ENCODE measurements at regions not wholly inside any gene's neighbourhood (a gene's known extent, or its start where the extent isn't known, plus 50 kb on each side); places are given as distances from the start of the nearest gene placed in this dataset.

DNA sequence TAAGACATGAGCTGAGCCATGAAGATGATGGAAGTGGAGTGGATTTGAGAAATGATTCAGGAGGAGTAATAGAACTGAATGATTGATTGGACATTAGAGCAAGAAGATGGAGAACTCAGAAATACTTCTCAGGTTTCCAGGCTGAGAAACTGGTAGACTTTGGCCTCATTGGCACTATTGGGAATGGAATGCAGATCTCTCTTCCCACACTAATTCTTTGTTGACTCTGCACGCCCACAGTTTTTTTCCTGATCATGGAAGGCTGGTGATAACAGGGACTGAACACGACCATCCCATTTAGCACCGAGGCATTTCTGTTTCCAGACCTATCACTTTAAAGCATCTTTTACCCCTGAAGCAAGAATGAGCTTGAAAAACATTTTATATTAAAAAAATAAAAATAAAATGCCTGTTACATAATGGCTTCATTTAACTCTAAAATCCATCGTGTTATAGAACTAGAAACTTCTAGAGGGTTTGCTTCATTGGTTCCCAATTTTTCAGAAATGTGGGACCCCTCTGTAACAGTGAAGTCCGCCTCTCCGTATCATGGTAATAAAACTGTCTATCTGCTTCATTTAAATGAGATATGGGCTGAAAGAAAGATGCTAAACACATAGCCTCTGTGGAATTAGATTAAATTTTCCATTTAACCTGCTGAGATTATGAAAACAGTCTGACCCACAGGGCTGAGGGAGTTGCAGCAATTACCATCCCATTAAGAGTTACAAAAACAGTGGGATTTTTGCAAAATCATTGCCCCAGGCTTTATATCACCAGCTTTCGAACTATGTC is 562.0 kb upstream of the CFAP20DC start:
- H3K4me1 ChIP-seq (ENCODE audit: control insufficient read depth, insufficient read depth, low read length): peaks cover 8% of the 10 kb centered on the region
- DNase-seq: no peak
- whole genome bisulfite sequencing (ENCODE audit: insufficient coverage): no CpG with 5 or more reads among the region's 7 CpGs
- no peaks in the 10 kb centered on the region for H3K9me3 ChIP-seq (replicated peaks; ENCODE audit: control insufficient read depth, low read depth, low read length)
- H3K36me3 ChIP-seq (ENCODE audit: control insufficient read depth, insufficient read depth, low read length): no peaks in the 10 kb centered on the region
- no peaks in the 10 kb centered on the region for H3K27me3 ChIP-seq (ENCODE audit: control insufficient read depth, insufficient read depth, low read length)
- no peak overlapping the region for H3K4me3 ChIP-seq (ENCODE audit: low read length)
- no peak overlapping the region for H3K27ac ChIP-seq (ENCODE audit: low read length)

DNA sequence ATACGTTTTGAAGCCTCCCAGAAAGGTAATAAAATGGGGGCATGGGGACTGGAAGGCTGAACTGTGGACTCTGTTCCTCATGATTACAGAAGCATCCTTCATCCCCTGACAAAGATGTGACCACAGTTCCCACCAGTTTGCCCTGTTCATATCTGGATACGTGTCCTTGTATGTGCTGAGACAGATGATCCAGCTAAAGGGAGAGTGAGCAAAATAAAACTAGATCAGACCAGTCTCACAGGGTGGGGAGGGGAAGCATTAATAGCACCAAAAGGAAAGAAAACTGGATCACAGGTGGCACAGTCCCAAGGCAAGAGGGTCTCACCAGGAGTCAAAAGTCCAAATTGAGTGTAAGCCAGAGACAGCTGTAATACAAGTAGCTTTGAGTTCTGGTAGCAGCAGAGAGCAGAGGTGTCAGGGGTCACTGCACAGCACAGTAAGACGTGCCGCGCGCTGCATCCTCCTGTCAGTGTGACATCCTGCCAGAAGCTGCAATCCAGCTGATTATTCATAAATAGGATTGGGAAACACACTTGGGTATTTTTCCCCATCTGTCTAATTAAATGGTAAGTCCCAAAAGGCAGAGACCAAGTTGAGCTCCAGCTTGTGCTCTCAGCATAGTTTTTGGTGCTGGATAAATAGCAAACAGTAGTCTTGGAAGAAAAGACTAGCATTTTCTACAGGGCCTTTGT is 560.0 kb upstream of the CFAP20DC start:
- peak; percentile 67 for DNase-seq
- H3K27ac ChIP-seq (ENCODE audit: low read length): peak overlapping the region; percentile 31
- 20% methylated on average over 3 of the region's 6 CpGs for whole genome bisulfite sequencing (ENCODE audit: insufficient coverage)

DNA sequence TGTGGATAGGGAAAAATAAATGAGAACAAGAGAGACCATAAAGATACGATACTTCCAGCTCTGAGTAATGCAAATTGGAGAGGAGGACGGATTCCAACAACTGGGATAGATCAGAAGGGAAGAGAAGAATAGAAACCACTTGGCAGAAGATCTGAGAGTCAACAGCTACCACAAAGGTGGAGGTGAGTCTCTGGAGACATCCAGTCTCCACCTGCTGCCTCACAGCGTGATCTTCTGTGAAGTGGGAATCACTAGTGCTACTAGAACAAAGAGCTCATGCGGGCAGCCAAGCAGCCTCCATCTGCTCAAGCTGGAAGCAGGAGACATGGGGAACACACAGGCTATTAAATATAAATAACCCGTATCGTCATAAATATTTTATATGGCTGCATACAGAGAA is 558.5 kb upstream of the CFAP20DC start:
- no peak for DNase-seq
- Histone ChIP-seq H3K27ac (ENCODE audit: low read length) (no peak overlapping the region), H3K4me1 (ENCODE audit: control insufficient read depth, insufficient read depth, low read length) (peaks cover 14% of the 10 kb centered on the region), H3K36me3 (ENCODE audit: control insufficient read depth, insufficient read depth, low read length) (no peaks in the 10 kb centered on the region), H3K4me3 (ENCODE audit: low read length) (no peak overlapping the region), H3K9me3 (replicated peaks; ENCODE audit: control insufficient read depth, low read depth, low read length) (no peaks in the 10 kb centered on the region), H3K27me3 (ENCODE audit: control insufficient read depth, insufficient read depth, low read length) (no peaks in the 10 kb centered on the region)
- no CpG with 5 or more reads among the region's 6 CpGs for WGBS (ENCODE audit: insufficient coverage)

More for the DNA sequence above, 560.0 kb upstream of the CFAP20DC start:
- Histone ChIP-seq H3K27me3 (ENCODE audit: control insufficient read depth, insufficient read depth, low read length) (no peaks in the 10 kb centered on the region), H3K4me3 (ENCODE audit: low read length) (no peak overlapping the region), H3K36me3 (ENCODE audit: control insufficient read depth, insufficient read depth, low read length) (no peaks in the 10 kb centered on the region), H3K9me3 (replicated peaks; ENCODE audit: control insufficient read depth, low read depth, low read length) (no peaks in the 10 kb centered on the region), H3K4me1 (ENCODE audit: control insufficient read depth, insufficient read depth, low read length) (peaks cover 14% of the 10 kb centered on the region)

DNA sequence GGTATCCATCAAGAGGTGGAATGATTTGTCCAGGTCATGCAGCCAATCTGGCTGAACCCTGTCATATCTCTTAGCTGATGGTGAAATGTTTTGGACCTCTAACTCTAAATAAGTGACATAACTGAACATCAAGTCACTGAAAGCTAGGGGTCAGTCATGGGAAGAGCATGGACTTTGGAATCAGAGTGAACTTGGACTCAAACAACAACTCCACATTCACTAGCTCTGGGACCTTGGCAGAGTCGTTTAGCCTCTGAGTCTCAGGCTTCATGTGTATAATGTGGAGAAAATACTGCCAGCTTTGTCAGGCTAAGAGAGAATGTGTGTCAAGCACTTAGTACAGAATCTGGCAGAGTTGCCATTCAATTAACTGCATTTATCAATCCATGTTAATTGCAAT is 557.8 kb upstream of the CFAP20DC start:
- DNase-seq: peak; percentile 62
- no peak overlapping the region for H3K27ac ChIP-seq (ENCODE audit: low read length)
- no peaks in the 10 kb centered on the region for H3K36me3 ChIP-seq (ENCODE audit: control insufficient read depth, insufficient read depth, low read length)
- no CpG with 5 or more reads among the region's 1 CpG for WGBS (ENCODE audit: insufficient coverage)
- H3K4me3 ChIP-seq (ENCODE audit: low read length): no peak overlapping the region
- no peaks in the 10 kb centered on the region for H3K27me3 ChIP-seq (ENCODE audit: control insufficient read depth, insufficient read depth, low read length)
- peaks cover 14% of the 10 kb centered on the region for H3K4me1 ChIP-seq (ENCODE audit: control insufficient read depth, insufficient read depth, low read length)
- H3K9me3 ChIP-seq (replicated peaks; ENCODE audit: control insufficient read depth, low read depth, low read length): no peaks in the 10 kb centered on the region

DNA sequence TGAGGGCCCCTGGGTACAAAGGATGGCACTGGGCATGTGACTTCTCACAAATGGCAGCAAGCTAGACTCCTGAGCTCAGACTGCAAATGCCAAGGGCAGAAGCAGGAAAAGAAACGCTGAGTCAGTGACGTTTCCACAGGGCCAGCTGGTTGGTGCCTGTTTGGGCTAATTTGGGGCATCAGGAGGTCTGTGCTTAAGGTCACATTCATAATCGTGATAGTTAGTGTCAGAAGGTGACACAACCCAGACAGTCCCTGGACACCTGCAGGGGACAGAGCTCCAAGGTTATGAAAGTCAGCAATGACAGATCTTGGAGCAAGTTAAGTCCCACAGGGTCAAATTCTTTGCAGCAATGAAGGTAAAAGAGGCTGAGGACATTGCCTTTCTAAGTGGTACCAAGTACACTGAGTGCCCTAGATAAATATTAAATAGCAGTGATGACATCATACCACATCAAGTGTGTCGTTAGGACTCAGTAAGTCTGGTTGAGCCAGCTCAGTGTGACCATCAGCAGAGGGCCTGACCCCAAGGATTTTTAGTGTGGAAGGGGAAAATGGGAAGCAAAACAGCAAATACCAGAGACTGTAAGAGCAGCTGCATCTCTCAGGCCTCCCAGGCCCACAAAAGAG is 556.9 kb upstream of the CFAP20DC start:
- no peaks in the 10 kb centered on the region for H3K36me3 ChIP-seq (ENCODE audit: control insufficient read depth, insufficient read depth, low read length)
- no peaks in the 10 kb centered on the region for H3K27me3 ChIP-seq (ENCODE audit: control insufficient read depth, insufficient read depth, low read length)
- H3K4me1 ChIP-seq (ENCODE audit: control insufficient read depth, insufficient read depth, low read length): peaks cover 14% of the 10 kb centered on the region
- H3K4me3 ChIP-seq (ENCODE audit: low read length): no peak overlapping the region
- 47% methylated on average over 2 of the region's 4 CpGs for WGBS (ENCODE audit: insufficient coverage)
- DNase-seq: no peak
- H3K9me3 ChIP-seq (replicated peaks; ENCODE audit: control insufficient read depth, low read depth, low read length): no peaks in the 10 kb centered on the region
- no peak overlapping the region for H3K27ac ChIP-seq (ENCODE audit: low read length)

DNA sequence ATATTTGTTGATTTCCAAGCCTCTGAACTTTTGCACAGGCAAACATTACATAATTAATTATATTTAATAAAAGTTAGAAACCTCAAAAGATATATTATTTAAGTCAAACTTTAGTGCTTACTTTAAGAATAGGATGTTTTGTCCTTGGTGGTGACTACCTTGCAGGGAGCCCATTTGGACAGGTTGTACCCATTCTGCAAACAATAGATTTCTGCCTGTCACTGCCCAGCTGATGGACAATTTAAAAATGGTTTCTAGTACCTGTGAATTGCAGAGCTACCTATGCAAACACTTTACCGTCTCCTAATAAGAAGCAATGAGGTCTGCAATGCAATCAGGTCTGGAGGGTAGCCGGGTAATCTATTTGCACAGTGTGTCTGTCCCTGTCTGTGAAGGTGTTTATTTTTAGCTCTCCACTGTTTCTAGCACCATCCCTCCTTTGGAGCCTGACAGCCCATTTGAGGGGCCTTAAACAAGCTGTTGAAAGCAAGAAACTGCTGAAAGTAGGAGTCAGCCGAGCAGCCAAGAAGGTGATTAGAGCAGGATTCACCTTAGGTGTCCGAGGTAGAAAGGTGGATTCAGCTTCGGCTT is 556.2 kb upstream of the CFAP20DC start:
- H3K27ac ChIP-seq (ENCODE audit: low read length): no peak overlapping the region
- no peak for DNase-seq
- no peak overlapping the region for H3K4me3 ChIP-seq (ENCODE audit: low read length)
- 97% methylated on average over 3 of the region's 5 CpGs for WGBS (ENCODE audit: insufficient coverage)
- no peaks in the 10 kb centered on the region for H3K27me3 ChIP-seq (ENCODE audit: control insufficient read depth, insufficient read depth, low read length)
- H3K36me3 ChIP-seq (ENCODE audit: control insufficient read depth, insufficient read depth, low read length): no peaks in the 10 kb centered on the region
- no peaks in the 10 kb centered on the region for H3K9me3 ChIP-seq (replicated peaks; ENCODE audit: control insufficient read depth, low read depth, low read length)
- peaks cover 14% of the 10 kb centered on the region for H3K4me1 ChIP-seq (ENCODE audit: control insufficient read depth, insufficient read depth, low read length)

DNA sequence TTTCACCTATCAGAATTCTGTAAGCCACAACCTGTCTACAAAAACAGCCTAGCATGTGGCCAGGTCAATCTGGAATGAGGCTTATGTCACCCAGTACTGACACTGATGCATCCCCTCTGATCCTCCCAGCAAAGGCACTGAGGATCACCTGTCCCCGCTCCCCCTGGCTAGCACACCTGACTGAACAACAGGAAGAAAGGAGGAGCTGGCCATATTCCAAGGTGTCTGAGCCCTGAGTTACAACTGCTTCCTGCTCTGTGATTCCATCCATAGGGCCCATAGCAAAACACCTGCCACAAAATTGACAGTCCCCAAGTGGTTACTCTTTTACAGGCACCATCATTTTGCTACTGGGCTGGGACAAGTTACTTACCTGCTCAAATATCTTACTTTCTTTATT is 555.5 kb upstream of the CFAP20DC start:
- DNase-seq: no peak
- Histone ChIP-seq H3K36me3 (ENCODE audit: control insufficient read depth, insufficient read depth, low read length) (no peaks in the 10 kb centered on the region), H3K27ac (ENCODE audit: low read length) (no peak overlapping the region), H3K4me3 (ENCODE audit: low read length) (no peak overlapping the region), H3K27me3 (ENCODE audit: control insufficient read depth, insufficient read depth, low read length) (no peaks in the 10 kb centered on the region), H3K4me1 (ENCODE audit: control insufficient read depth, insufficient read depth, low read length) (peaks cover 14% of the 10 kb centered on the region), H3K9me3 (replicated peaks; ENCODE audit: control insufficient read depth, low read depth, low read length) (no peaks in the 10 kb centered on the region)
- WGBS (ENCODE audit: insufficient coverage): 67% methylated on average over 1 of the region's 1 CpG

DNA sequence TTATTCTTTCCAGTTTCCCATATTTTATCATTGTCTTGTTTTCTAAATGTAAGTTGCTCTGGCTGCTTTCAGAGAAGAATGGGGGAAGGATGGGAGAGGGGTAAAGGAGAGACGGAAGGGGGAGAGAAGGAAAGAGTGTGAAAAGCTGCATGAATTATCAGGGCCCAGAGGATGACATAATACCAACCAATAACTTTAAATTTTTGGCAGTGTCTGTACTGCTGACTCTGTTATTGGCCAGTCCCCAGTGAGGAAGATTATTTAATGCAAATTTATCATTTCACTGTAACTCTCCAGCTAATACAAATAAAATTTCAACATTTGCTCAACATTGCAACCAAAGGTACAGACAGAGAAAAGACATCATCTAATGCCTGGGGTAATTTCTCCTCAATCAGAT is 551.7 kb upstream of the CFAP20DC start:
- Histone ChIP-seq H3K27ac (ENCODE audit: low read length) (no peak overlapping the region), H3K4me1 (ENCODE audit: control insufficient read depth, insufficient read depth, low read length) (peaks cover 3% of the 10 kb centered on the region), H3K27me3 (ENCODE audit: control insufficient read depth, insufficient read depth, low read length) (no peaks in the 10 kb centered on the region), H3K36me3 (ENCODE audit: control insufficient read depth, insufficient read depth, low read length) (no peaks in the 10 kb centered on the region), H3K9me3 (replicated peaks; ENCODE audit: control insufficient read depth, low read depth, low read length) (no peaks in the 10 kb centered on the region), H3K4me3 (ENCODE audit: low read length) (no peak overlapping the region)
- peak; percentile 69 for DNase-seq
- WGBS (ENCODE audit: insufficient coverage): no CpG with 5 or more reads among the region's 1 CpG

DNA sequence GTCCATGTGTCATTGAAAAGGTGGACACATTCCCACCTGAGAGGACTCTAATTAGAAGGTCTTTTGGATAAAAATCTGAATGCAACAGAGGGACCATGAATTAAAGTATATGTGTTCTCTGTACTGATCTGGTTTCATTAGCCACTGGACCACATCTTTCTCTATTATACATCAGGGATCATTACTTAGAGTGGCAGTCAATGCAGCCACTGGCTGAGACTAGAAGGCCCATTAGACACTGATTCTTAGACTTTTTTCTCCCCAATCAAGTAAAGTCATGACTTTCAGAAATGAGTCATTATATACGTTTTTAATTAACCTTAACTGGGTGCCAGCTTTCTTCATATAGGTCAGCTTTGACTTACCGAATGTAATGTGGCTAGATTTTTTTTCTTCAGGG is 550.8 kb upstream of the CFAP20DC start:
- no peak overlapping the region for H3K4me3 ChIP-seq (ENCODE audit: low read length)
- no peak overlapping the region for H3K27ac ChIP-seq (ENCODE audit: low read length)
- H3K36me3 ChIP-seq (ENCODE audit: control insufficient read depth, insufficient read depth, low read length): no peaks in the 10 kb centered on the region
- no peaks in the 10 kb centered on the region for H3K9me3 ChIP-seq (replicated peaks; ENCODE audit: control insufficient read depth, low read depth, low read length)
- H3K27me3 ChIP-seq (ENCODE audit: control insufficient read depth, insufficient read depth, low read length): no peaks in the 10 kb centered on the region
- no peaks in the 10 kb centered on the region for H3K4me1 ChIP-seq (ENCODE audit: control insufficient read depth, insufficient read depth, low read length)
- no CpG with 5 or more reads among the region's 2 CpGs for WGBS (ENCODE audit: insufficient coverage)
- DNase-seq: no peak

DNA sequence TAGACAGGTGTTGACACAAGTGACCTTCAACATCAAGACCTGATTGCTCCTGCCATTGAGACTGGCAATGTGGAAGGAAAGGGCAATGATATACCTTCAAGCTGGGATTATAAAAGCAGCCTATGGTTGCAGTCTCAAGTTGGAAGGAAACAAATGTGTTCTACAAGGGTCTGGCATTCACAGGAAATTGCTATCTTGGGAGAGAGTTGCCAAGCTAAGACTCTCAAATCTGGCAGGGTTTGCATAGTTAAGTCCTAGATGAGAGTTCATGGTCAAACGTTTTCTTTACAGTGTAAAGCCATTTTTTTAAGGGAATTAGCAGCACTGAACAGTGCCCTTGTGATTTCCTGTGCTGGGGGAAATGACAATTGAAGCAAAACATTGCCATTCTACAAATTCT is 546.9 kb upstream of the CFAP20DC start:
- H3K4me1 ChIP-seq (ENCODE audit: control insufficient read depth, insufficient read depth, low read length): no peaks in the 10 kb centered on the region
- no CpG with 5 or more reads among the region's 1 CpG for WGBS (ENCODE audit: insufficient coverage)
- no peaks in the 10 kb centered on the region for H3K9me3 ChIP-seq (replicated peaks; ENCODE audit: control insufficient read depth, low read depth, low read length)
- no peaks in the 10 kb centered on the region for H3K27me3 ChIP-seq (ENCODE audit: control insufficient read depth, insufficient read depth, low read length)
- H3K4me3 ChIP-seq (ENCODE audit: low read length): no peak overlapping the region
- H3K27ac ChIP-seq (ENCODE audit: low read length): no peak overlapping the region
- no peaks in the 10 kb centered on the region for H3K36me3 ChIP-seq (ENCODE audit: control insufficient read depth, insufficient read depth, low read length)
- DNase-seq: no peak

All from muscle of leg (tissue), 3 donors.